ENCODE measurements at regions not wholly inside any gene's neighbourhood (a gene's known extent, or its start where the extent isn't known, plus 50 kb on each side); places are given as distances from the start of the nearest gene placed in this dataset.

GRCh38 chr15:69914960-69915359 lies 182.8 kb downstream of the TLE3 start:
- TF ChIP-seq POLR2A (IDR thresholded peaks at IDR 0.05) (no peak), CTCF (IDR thresholded peaks at IDR 0.05) (no peak)

Data from prostate gland (tissue), 2 donors.